ENCODE measurements at regions not wholly inside any gene's neighbourhood (a gene's known extent, or its start where the extent isn't known, plus 50 kb on each side); places are given as distances from the start of the nearest gene placed in this dataset.

- no peak for TF ChIP-seq CTCF (IDR thresholded peaks at IDR 0.05)
- no peak for TF ChIP-seq POLR2A (IDR thresholded peaks at IDR 0.05)
Observed at GRCh38 chr10:53088961-53089360, 316.4 kb upstream of the MBL2 start.
